HFF-Myc (cell line): ENCODE measurements at regions not wholly inside any gene's neighbourhood (a gene's known extent, or its start where the extent isn't known, plus 50 kb on each side); places are given as distances from the start of the nearest gene placed in this dataset.

Source experiments
- DNase-seq: peaks from one replicate; pipeline ENCODE4 v3.0.0-alpha.2; 2011; ENCODE audit warnings: low read depth; ENCODE audit errors: extremely low read depth
- H3K4me3 ChIP-seq: replicated peaks from 2 replicates; pipeline ENCODE4 v1.5.1; 2011; ENCODE audit warnings: low read depth, mild to moderate bottlenecking, control low read depth, low read length
- CTCF ChIP-seq: IDR thresholded peaks from 2 replicates; pipeline ENCODE4 v1.5.1; 2012; ENCODE audit warnings: mild to moderate bottlenecking, low read depth, low read length, control low read depth; ENCODE audit errors: missing control alignments

GRCh38 chr3:135503065-135503759, 462.3 kb upstream of the PPP2R3A start:
- TF ChIP-seq CTCF, result no peak
- DNase-seq, result no peak
- H3K4me3 ChIP-seq, result no peak overlapping the region

- no peak overlapping the region for H3K4me3 ChIP-seq
- peak; percentile 11 for DNase-seq
Measured at GRCh38 chr3:135503760-135504686, 461.5 kb upstream of the PPP2R3A start.

GRCh38 chr3:135513106-135514059, 452.1 kb upstream of the PPP2R3A start:
- TF ChIP-seq CTCF, result no peak
- no peak overlapping the region for H3K4me3 ChIP-seq
- peak; percentile 38 for DNase-seq

More at GRCh38 chr3:135503760-135504686, 461.5 kb upstream of the PPP2R3A start:
- peak; percentile 81 for TF ChIP-seq CTCF

GRCh38 chr3:135514060-135514448, 451.5 kb upstream of the PPP2R3A start:
- no peak for TF ChIP-seq CTCF

GRCh38 chr3:135516143-135516542, 449.4 kb upstream of the PPP2R3A start:
- H3K4me3 ChIP-seq, result no peak overlapping the region
- DNase-seq, result peak; percentile 6
- peak; percentile 35 for TF ChIP-seq CTCF

More at GRCh38 chr3:135514060-135514448, 451.5 kb upstream of the PPP2R3A start:
- no peak overlapping the region for H3K4me3 ChIP-seq
- no peak for DNase-seq

- H3K4me3 ChIP-seq, result no peak overlapping the region
- no peak for DNase-seq
- no peak for TF ChIP-seq CTCF
Measured at GRCh38 chr3:135528413-135529015, 437.0 kb upstream of the PPP2R3A start.
